ENCODE measurements at regions not wholly inside any gene's neighbourhood (a gene's known extent, or its start where the extent isn't known, plus 50 kb on each side); places are given as distances from the start of the nearest gene placed in this dataset.

DNA sequence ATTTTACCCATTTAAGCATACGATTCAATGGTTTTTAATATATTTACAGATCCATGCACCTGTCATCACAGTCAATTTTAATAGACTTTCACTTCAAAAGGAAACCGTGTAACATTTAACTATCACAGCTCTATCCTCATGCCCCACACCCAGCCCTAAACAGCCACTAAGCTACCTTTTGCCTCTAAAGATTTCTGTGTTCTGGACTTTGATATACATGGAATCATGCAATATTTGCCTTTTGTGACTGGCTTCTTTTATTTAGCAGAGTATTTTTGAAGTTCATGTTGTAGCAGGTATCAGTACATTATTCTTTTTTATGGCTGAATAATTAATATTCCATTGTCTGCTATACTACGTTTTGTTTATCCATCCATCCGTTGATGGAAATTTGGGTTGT lies 50.3 kb upstream of the STX16 start:
- intact Hi-C loops (cut with DNase I): no loop called here
- no peak for DNase-seq (ENCODE audit: low spot score)

DNA sequence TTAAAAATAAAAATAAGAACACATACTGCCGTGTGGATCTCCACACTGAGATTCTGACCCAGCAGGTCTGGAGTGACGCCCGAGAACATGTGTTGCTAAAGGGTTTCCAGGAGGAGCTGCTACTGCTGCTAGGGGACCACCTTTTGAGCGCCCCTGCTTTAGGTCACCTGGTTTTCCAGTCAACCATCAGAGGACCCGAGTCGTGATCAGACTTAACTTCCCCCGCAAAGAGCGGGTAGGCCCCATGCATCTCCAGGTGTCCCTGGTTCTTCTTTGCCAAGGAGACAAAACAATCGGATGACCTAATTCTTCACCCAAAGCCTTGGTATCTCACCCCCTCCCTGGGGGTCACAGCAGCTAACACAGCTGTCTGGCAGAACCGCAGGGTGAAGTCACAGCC lies 51.1 kb upstream of the STX16 start:
- intact Hi-C loops (cut with DNase I): no loop called here

DNA sequence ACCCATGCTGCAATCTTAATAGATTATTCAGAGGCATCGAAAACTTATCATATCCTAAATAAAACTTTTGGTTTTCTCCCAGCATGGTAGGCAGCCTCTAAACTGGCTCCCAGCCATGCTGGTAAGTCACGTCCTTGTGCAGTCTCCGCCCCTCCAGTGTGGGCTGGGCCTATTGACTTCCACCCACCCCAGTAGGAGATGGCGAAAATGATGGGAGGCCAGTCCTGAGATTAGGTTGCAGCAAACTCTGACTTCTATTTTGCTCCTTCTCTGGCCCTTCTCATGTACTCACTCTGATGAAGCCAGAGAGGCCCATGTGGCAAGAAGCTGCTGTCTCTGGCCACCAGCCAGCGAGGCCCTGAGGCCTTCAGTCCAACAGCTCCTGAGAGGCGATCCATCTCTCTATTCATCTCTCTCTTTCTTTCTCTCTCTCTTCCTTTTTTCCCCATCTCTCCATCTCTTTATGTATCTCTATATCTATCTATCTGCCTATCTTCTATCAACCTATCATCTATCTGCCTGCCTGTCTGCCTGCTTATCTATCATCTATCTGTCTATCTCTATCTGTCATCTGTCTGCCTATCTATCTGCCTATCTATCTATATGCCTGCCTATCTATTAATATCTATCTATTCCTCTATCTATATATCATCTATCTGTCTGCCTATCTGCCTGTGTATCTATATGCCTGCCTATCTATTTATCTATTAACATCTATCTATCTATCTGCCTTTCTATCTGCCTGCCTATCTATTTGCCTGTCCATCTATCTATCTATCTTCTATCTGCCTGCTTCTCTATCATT lies 52.7 kb upstream of the STX16 start:
- intact Hi-C loops (cut with DNase I): no loop called here
- no peak for DNase-seq (ENCODE audit: low spot score)

More for the DNA sequence above, 51.1 kb upstream of the STX16 start:
- no peak for DNase-seq (ENCODE audit: low spot score)

DNA sequence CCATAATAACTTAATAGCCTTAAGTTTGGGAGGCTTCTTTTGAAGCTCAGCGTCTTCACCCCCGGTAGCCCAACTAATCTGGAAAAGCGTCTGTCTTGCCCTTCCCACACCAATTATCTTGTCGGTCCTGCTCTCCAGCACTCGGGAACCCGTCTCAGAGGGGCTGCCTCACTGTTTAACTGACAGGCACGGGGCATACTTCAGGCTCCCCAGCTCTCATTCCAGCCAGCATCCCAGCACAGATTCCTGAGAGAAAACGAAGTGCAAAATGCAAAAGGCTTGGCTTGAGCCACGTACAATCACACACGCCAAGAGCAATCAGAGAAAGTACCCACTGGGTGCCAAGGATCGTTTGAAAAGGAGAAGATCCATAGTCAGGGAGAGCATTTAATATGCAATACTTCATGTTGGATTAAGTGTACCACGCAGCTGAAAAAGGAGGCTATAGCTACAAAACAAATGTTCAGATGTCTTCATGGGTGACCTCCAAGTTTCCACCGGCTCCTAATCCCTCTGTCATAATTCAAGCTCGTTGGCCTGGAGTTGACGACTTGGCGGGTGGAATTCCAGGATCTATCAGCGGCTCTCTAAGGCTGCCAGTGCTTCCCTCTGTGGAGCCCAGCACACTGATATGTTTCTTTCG lies 53.7 kb upstream of the STX16 start:
- intact Hi-C loops (cut with DNase I): no loop called here
- DNase-seq (ENCODE audit: low spot score): no peak

GRCh38 chr20:58596750-58597248 lies 54.3 kb upstream of the STX16 start:
- no peak for DNase-seq (ENCODE audit: low spot score)
- intact Hi-C loops (cut with DNase I): no loop called here

GRCh38 chr20:58596244-58596643 lies 54.8 kb upstream of the STX16 start:
- DNase-seq (ENCODE audit: low spot score): no peak

DNA sequence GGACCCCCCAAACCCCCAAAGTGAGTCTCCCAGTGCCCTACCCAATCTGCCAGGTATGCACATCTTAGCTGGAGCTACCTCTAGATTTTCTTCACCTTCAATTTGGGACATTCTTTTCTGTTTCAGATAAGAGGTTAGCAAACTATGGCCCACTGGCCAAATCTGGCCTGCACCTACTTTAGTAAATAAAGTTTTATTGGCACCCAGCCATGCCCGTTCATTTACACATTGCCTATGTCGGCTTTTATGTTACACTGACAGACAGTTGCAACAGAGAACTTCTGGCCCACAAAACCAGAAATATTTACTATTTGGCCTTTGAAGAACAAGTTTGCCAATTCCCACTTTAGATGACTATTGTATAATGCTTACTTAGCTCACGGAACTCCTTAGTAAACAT lies 55.9 kb upstream of the STX16 start:
- intact Hi-C loops (cut with DNase I): no loop called here
- DNase-seq (ENCODE audit: low spot score): no peak

More at GRCh38 chr20:58596244-58596643, 54.8 kb upstream of the STX16 start:
- intact Hi-C loops (cut with DNase I): no loop called here

DNA sequence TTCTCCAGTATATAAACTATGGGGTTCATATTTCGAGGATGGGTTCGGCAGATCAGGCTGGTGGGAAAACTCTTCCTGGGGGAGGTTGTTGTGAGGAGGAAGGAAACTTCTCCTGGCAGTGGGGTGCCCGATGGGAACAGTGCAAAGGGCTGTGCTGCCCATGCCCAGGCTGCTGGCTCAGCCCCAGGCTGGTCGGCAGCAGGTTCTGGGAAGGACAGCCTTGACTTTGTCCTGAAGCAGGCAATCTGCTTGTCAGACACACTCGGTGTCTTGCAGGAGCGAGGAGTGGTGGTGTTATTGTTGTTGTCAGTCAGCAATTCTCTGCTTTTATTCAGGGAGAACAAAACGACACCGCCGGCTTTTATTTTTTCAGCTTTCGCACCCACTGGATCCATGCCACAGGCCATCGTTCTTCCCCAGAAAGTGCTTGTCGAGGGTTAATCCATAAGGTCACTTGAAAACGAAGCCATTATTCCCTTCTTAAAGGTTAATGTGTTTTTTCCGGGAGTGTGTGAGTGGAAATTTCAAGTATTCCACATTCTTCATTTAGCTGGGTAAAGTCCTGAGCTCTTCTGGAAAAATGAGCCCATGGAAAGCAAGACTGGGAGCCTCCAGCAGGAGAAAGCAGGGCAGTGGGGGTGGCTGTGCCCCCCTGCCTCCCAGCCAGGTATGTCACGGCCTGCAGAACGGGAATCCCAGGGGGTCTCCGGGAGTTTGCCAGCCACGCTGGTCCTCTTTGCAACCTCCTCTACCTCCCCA lies 57.0 kb upstream of the STX16 start:
- DNase-seq (ENCODE audit: low spot score): no peak
- intact Hi-C loops (cut with DNase I): no loop called here

DNA sequence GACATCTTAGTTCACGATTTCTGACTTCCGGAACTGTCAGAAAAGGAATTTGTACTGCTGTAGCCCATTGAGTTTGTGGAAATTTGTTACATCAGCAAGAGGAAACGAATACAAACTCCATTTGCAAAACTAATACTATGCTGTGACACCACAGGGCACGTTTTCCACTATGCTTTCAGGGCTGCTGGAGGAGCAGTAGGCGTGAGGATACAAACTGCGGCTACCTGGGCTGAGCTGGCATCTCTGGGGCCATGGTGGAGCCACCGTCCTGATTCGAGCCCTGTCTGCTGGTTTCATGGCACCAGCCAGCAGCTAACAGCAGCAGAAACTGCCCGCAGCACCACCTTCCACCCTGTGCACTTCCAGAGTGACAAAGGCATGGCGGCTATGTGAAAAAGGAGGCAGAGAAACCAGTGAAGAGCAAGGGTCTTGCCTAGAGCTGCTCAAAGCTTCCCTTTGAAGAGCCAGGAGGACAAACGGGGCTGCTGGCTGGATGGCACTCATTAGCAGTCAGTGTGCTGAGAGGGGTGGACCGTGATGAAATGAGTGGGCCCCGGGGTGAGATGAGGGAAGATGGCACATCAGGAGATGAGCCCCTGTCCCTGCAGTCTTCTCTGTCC lies 58.9 kb upstream of the STX16 start:
- DNase-seq (ENCODE audit: low spot score): no peak
- intact Hi-C loops (cut with DNase I): no loop called here

DNA sequence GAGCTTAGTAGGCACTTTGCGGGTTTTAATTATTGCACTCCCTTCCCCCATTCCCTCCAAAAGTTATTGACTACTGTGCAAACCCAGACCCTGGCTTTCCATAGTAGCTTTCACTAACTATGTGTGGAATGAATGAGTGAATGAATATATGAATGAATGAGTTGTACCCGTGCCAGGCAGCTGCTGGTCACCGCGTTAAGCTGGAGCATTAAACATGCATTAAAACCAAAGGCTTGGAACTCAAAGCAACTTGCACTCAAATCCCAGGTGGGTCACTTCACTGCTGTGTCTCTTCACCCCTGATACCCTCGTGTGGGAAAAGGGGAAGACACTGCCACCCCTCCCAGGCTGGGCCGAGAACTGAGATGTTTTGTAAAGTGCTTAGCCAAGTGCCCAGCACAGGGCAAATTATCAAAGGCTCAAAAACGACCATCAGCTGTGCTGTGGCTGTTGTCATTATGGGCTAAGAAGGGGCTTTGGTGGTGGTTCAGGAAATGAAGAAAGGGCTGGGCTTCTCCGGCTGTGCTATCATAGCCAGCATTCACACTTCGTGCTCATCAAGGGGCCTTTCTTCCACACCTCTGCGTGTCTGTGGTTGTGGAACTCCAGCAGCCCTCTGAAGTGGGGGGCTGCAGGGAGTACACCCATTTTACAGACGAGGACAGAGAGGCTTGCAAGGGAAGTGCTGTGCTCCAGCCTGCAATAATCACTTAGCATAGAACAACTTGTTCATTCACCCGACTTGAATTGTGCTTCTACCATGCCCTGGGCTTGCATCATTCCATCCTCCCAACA lies 60.2 kb upstream of the STX16 start:
- intact Hi-C loops (cut with DNase I): no loop called here
- no peak for DNase-seq (ENCODE audit: low spot score)

- no peak for DNase-seq (ENCODE audit: low spot score)
- intact Hi-C loops (cut with DNase I): no loop called here
Observed at GRCh38 chr20:58587467-58587866, 63.6 kb upstream of the STX16 start.

GRCh38 chr20:58586565-58587093 lies 64.5 kb upstream of the STX16 start:
- DNase-seq (ENCODE audit: low spot score): peak; percentile 54

DNA sequence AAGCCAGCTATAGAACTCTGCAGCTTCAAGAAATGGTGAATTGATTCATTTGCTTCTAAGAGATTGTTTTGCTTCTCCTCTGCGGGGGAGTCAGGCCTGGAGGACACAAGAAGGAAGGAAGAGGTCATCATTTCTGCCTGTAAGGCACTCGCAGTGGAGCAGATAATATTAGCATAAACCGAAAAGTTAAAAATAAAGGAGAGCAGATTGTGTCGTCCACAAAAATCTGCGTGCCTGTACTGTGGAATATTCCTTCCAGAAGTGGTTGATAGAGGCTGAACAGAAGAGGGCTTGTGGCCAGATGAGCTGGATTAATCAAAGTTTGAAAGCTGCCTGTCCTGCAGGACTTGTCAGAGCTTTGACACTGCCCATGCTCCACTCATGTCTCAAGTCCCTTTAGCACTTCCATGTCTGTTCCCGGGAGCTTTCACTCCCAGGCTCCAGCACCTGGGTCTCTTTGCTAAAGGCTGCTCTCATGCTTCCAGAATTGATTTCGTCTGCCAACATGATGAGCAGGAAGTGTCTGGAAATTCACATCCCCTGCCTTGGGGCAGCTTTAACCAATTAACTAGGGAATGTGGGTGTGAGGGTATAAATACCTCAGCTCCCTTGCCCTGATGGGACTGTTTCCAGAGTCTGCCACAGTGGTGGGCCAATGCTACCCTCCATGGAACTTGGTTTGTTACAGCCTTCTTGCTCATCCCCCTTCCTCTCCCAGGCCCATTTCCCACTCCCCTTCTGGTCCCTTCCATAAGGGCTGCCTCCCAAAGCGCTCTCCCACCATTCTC lies 65.1 kb upstream of the STX16 start:
- peak; percentile 60 for DNase-seq (ENCODE audit: low spot score)
- intact Hi-C loops (cut with DNase I): no loop called here

More at GRCh38 chr20:58586565-58587093, 64.5 kb upstream of the STX16 start:
- intact Hi-C loops (cut with DNase I): no loop called here

DNA sequence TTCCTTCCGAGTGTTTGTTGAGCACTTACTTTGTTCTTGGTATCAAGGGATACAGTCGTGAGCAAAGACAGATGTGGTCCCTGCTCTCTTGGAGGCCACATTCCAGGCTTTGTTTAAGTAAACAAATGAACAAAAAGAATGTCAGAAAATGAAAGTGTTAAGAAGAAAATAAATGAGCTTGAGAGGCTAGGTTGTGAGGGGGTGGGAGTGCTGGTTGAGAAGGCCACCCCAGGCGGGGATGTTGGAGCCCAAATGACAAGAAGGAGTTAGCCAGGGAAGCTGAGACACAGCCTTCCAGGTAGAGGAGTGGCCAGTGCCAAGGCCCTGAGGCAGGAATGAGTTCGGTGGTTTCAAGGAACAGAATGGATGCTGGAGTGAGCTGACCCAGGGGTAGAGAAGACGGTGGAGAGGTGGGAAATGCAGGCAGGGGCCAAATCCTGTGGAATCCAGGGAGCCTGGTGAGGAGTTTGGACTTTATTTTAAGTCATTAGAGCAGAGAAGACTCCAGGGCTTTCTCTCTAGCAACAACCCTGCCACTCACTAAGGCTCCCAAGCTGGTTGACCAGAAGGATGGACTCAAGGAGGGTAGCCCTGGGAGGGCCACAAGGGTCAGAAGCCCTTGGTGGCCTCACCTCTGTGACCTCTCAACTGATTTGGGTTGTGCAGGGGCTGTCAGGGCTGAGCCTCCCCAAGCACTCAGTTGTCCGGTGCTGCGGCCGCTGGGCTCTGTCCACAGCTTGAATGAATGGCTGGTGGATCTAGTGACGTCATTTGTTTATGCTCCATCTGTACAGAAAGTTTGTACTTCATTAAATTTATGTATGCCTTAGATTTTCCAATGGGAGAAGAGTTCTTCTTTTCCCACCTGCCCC lies 66.0 kb upstream of the STX16 start:
- DNase-seq (ENCODE audit: low spot score): peak; percentile 38
- intact Hi-C loops (cut with DNase I): no loop called here

DNA sequence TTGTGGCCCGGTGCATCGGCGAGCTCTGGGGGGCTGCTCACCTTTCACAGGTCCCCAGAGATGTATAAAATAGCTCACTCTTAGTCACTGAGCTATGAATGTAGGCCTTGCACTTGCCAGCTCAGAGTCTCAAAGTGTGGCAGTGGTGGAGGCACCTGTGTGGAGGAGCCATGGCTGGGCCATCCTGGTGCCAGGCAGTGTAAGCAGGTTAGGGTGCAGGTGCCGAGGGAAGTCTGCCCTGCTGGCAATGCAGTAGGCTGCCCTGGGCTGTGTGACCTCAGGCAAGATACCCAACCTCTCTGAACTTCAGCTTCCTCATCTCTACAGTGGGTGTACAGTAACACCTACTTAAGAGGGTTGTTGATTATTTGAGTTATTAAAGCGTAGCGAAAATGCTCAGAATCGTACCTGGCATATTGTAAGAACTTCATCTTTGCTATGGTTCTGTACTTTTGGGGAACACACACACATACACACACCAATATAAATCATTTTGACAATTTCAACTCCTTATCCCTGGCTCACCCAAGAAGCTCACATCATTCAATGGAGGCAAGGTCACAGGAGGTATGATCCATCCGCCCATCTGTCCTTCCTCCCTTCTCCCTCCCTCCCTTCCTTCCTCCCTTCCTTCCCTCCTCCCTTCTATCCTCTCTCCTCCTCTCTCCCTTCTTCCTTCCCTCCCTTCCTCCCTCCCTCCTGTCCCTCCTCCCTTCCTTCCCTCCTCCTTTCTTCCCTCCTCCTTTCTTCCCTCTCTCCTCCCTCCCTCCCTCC lies 66.8 kb upstream of the STX16 start:
- DNase-seq (ENCODE audit: low spot score): peak; percentile 46
- intact Hi-C loops (cut with DNase I): no loop called here

DNA sequence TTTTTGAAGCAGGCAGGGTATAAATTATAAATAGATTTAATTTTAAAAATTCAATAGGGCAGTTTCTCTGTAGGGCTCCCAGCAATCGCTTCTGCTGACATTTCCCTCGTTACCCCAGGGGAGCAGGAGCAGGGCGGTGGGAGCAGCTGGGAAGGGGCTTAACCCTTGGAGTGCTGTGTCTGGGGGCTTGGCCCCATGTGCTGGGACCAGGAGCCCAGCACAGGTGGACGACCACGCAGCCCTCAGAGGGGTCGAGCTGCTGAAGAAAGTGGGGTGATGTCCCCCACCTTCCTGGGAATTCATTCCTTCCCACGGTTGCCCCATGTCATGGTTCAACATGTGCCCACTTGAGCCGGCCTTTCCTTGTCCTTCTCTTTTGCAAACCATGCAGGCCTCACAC lies 67.5 kb upstream of the STX16 start:
- intact Hi-C loops (cut with DNase I): no loop called here
- DNase-seq (ENCODE audit: low spot score): peak; percentile 56
